ENCODE measurements at regions not wholly inside any gene's neighbourhood (a gene's known extent, or its start where the extent isn't known, plus 50 kb on each side); places are given as distances from the start of the nearest gene placed in this dataset.

DNA sequence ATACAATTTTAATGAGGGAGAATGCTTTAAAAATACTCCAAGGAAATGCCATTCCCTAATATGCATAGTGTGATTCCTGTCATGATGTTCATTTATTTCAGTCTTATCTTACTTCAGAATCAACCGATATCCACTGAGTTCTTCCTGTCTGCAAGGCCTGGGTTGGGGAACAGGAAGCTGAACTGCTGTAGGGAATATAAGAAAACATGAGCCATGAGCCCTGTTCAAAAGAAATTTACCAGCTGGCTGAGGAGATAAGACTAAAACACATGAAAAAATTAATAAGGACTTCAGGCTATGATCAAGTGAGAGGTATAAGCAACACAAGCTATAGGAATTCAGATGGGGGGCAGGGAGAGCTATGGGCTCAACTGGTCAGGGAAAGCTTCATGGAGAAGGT, 184.7 kb downstream of the PLPP4 start:
- DNase-seq, result no peak

DNA sequence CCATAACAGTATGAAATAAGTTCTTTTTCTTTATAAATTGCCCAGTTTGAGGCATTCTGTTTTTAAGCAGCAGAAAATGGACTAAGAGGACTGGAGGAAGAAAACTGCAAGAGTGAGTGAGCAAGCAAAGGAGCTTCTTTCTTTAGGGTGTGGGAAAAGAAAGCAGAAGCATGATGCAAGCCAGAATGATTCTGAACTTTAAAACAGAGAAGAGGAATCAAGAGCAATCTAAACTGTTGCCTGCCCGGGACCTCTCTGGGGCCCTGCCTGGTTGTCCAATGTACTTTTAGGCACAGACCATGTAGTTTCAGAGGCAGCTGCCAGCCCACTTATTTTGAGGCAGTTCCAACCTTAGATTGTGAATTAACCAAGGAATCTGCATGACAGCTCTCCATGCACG, 186.3 kb downstream of the PLPP4 start:
- no peak for DNase-seq

DNA sequence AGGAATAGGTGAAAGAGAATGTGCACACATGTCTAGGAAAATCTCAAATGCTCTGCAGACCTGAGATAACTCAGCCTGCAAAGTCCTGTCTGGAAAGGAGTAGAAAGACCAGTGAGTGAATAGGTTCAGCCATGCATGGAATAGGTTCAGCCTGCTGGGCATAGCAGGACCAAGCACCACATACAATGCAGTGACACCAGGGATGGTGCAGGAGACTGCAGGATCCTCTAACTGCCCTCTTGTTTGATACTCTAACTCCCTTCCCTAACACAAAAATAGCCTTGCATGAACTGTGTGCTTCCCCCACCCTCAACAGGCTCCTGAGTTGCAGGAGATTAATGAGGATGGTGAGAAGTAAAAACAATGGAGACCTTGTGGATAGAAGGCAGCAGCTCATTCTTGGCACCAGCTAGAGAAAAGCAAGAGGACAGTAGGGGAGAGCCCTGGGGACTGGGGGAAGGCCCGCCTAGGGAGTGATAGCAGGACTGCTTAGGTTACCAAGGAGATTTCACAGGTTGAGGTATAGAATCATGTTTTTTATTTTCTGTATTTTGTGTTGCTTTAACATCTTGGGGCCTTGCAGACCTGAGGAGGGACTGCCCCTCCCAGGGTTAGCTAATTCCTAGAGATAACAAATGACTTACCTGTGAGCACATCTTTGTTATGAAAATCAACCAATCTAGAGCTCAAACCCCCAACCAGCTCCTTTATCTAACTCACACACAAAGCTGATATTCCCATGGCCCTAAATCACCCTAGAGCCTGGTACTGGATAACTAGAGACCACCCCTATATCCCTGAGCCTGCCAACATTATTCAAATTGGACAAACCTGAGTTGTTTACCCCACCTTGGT, 187.8 kb downstream of the PLPP4 start:
- DNase-seq, result no peak

DNA sequence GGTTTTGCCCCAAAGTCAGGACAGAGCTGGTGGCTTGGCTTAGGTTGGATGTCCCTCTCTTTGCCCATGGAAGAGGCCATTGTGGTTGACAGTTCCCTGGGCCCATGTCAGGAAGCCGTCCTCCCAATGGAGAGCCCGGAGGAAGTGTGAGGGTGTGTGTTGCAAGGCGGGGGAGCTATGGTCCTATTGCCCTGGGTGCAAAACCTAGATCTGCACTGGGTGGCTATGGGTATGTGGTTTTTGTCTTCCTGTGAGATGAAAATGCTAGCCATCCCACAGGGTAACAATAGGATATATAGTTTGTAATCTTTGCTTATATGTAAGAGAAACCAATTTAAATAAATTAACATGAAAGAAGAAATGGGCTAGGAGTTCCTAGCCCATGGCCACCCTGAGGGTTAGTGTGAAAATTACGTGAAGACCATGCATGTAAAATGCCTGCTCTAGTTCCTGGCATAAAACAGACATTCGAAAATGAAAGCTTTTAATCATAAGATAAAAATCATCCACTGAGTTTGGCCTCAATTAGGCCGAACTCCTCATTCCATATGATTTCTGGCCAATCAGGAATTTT, 189.2 kb downstream of the PLPP4 start:
- no peak for DNase-seq

DNA sequence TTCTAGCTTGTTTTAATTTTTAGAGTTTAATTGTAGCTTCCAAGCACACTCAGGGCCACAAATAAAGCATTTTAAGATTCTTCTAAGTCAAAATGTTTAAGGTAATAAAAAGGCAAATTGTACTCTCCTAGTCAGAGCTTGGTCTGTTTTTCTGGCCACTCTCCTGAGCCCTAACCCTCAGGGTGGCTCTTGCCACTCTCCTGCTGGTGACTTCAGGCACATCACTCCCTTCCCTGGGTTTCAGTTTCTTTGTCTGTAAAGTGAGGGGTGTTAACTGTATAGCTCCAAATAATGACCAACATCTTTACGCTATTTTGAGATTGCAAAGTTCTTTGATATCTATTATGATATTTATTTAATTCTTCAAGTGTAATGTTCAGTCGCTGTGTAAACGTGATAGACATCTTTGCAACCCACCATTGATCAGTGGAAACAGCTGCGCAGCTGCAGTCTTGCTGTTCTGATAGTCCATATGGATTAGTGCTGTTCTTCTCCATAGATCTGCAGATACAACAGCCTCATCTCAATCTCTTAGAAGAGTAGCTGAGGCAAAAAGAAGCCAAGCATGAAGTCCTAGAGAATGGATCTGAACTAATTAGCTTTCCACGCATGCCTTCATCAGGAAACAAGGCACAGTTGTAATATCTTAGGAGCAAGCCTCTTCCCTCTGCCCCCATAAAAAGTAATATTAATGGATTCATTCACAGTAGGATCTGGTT, 189.9 kb downstream of the PLPP4 start:
- no peak for DNase-seq

DNA sequence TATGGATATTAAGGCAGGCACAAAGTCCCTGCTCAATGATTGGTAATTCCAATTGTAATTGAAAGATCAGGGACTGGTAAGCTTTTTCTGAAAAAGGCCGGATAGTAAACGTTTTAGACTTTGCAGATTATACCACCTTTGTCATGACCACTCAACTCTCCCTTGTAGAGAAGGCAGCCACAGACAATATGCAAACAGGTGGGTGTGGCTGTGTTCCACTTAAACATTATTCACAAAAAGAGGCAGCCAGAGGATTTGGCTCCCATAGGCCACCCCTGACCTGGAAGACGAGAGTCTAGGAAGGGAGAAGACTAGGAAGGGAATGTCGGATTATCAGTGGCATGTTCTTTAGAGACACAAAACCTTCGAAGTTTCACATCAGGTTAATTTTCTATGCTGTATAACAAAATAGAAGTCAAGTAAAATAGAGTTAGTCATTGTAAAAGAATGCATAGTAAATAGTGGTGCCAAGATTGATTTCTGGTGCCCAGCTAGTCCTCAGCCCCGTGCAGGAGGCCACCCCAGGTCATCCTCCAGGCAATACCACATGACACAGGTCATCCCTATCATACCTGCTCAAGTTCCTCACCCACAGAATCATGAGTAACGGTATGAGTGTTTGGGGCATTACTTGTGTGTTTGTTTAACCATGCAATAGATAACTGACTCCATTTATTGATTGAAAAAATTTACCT, 193.8 kb downstream of the PLPP4 start:
- DNase-seq, result no peak

DNA sequence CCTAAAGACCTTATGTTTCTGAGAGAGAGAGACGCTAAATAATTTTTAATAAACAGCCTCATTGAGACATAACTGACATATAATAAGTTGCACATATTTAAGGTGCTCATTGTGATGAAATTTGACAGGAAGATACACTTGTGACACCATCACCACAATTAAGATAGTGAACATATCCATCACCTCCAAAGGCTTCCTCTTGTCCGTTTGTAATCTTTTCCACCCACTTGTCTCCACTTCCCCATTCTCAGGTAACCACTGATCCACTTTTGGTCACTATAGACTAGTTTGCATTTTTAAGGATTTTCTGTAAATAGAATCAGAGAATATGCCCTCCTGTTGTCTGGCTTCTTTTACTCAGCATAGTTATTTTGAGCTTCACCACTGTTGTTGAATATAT, 195.1 kb upstream of the WDR11 start:
- no peak for DNase-seq

DNA sequence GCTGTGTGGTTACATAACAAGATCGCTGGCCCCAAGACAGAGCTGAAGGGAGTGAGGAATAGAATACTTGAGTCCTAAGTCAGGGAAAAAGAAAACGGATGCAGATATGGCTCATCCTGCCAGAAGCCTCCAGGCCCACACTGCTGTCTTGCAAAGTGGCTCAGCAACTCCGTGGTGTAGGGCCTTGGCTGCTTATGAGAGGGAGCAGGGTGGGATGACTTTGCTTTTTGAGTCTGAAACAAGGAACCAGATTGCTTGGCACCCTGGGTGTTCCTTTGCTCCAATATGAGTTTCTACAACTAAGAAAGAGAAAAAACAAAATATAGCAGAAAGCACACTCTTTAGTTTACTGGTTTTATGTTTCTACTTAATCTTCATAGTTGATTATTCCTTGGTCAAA, 193.8 kb upstream of the WDR11 start:
- DNase-seq, result no peak

DNA sequence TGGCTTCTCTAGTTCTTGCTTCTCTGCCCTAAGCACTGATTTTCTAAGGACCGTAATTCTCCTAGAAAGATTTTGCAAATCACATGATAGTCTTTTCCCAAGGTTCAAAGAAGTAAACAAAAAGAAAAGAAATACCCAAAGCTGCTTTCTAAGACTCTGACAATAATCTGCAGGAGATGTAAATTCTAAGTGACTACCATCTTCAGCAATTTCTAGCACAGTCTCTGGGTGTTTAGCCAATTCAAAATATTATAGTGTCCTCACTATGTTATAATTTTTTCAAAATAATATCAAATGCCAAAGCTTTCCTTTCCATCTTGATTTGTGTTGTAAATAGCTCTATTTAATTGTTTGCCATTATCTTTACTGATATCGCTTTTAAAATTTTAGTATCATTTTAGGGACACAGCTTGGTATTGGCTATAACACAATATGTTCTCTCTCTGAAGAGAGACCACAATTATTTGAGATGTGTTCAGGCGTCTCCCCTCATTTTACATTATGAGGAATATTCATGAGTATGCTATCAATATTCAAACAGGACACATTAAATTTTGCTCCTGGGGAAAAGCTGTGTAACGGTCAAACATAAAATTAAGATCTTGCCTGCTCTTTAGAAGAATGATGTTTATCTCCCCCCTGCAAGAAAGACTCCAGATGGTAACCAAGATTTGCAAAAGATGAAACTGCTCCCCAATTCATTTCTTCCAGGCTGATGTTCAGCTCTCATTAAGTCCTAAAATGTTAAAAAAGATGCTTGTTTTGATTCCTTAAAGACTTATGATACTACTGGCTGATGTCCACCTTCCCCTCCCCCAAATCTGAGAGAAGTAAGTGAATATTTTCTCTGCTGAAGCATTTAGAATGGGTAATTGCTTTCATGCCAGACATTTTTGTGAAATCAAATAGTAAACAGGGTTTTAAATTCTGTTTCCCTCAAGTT, 191.9 kb upstream of the WDR11 start:
- no peak for DNase-seq

DNA sequence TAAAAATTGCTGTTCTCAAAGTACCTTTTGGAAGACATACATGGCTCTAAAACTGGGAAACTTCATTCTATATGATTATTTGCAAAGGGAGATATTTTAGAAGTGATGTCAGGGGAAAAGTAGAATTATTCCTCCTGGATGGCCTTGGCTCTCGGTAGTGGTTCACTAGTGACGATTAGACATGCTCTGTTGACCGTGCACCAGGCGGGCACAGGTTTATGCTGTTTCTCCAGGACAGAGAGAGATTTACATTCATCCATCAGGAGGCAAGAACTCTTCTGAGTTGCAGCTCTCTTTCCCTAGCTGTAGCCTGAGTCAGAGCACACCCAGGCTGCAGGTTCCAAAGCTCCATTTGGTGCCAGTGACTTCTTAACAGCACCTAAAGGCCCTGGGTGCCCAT, 184.9 kb upstream of the WDR11 start:
- no peak for DNase-seq

DNA sequence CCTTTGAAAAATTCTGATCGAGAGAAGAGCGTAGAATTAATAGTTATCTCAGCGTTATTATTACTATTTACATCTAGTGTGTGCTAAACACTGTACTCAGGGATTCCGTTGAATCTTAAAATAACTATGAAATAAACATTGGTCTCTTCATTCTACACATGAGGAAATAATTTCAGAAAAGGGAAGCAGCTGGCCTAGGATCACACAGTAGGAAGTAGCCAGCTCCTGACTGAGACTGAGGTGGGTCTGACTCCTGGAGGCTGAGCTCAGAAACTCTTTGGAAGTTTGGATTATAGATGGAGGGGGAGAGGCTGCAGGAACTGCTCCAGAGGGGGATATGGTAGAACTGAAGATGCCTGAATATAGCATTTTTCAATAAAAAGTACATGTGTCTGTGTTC, 183.9 kb upstream of the WDR11 start:
- DNase-seq, result no peak

DNA sequence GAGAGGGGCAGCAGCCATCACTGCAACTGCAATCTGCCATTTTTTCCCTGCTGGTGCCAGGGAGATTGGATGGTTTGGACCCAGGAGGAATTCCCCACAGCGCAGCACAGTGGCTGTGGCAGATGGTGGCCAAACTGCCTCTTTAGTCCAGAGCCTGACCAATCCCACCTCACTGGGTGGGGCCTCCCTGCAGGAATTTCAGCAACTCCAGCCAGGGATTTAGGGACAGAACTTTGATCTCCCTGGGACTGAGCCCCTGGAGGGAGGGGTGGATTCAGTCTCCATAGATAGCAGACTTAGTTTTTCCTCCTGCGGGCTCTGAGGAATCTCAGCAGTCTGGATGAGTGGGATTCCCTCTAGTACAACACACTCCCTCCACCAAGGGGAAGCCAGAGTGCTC, 179.7 kb upstream of the WDR11 start:
- DNase-seq, result no peak

DNA sequence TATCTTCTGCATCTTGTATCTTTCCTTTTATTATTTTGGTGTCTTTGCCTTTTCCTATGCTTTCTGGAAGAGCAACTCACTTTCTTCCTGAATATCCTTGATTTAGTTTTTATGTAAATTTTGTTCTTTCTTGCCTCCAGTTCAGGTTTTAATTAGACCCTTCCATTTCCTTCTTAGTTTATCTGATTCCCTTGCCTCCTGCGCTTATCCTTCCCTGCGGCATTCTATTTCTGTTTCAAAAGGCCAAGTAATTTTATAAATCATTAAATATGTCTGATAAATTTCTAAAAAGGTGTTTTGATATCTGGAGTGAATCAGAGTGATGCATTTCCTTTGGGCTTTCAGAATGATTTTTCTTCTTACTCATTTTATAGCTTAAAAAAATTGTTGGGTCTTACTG, 167.7 kb upstream of the WDR11 start:
- no peak for DNase-seq

DNA sequence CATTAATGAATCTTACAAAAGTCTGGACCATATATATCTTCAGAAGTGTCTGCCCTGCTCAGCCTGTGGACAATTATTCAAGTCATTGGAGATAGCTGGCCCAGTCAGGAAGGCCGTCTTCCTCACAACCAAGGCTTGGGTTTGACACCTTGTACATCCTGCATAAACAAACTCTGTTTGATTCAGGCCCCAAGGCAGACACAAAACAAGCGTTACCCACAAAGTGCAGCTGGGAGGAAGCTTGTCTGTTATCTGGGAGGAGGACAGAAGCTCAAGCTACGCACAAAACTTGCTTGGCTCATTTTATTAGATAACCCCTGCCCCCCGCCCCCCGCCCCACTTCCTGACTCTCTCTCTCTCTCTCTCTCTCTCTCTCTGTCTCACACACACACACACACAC, 166.9 kb upstream of the WDR11 start:
- no peak for DNase-seq

DNA sequence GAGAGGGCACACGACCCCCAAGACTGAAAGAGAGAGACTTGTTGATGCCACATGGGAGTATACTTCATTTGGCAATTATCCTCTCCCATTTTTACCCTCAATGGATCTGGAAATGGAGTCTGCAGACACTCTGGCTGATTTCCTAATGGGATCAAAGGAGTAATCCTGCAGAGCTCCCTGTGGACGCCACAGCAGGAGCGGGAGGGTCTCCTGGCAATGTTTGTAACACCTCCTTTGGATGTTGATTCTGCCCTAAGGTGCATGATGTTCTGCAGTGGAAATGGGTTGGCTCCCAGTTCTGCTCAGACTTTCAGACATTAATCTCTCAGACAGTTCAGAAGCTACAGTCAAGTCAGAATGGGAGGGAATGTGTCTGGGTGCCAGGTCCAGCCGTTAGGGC, 166.0 kb upstream of the WDR11 start:
- DNase-seq, result no peak

DNA sequence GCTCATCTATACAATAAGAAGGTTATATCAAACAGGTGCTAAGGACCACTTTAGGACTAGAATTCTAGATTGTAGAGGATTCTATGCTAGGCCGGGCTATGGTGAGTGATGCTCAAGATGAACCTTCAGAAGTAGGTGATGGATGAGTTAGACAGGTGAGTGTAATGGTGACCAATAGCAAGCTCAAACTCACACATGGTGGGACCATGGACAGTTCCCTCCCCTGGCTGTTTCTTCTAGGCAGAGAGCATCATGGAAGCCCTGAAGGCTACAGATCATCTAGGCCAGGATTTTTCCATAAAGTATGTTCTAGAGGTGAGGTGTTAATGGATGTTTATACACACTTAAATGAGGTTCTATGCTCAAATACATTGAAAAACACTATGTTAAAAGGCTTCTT, 162.2 kb upstream of the WDR11 start:
- no peak for DNase-seq

DNA sequence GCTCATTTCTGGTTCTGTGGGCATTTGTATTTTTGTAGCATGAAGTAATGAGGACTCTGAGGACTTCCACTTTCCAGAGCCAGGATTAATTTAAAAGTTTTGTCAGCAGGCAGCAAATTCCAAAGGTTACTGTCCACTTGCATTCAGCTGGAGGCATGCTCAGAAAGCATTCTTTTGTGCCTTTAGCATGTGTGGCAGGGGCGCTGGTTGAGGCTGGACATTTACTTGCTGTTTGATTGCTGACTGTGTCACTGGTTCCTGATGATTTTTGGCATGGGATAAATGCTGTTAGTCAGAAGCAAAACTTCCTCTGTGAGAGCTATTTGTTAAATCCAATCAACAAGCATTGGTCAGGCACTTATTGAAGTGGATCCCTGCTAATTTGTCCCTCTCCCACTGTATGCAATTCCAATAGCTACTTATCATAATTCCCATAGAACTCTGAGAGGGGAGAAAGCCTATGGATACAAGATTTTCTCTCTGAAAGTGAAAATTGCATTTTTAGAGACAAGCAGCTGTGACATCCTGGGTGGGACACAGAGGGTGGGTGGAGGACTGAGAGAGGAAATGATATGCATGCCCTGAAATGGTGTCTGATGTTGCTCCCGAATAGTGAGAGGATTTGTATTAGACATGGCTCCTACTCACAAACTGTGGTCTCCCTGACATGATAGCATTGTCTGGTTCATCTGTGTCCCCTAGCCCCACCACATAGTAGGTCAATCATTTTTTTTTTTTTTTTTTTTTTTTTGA, 161.2 kb upstream of the WDR11 start:
- no peak for DNase-seq

DNA sequence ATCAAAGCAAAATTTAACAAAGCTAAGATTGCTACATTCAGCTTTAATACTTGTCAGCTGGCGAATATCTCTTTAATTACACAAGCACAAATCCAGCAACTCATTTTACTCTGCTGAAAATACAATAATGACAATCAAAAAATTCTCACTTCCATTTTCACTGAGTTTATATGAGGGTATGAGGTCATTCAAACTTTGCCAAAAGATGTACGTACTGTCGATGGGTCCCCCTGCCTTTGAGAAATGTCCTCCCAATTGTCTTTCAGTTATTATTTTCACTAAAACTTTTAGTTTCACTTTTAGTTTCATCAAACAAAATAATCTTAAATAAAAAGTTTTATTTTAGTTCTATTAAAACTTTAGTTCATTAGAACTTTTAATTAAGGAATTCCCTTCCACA, 159.5 kb upstream of the WDR11 start:
- no peak for DNase-seq

DNA sequence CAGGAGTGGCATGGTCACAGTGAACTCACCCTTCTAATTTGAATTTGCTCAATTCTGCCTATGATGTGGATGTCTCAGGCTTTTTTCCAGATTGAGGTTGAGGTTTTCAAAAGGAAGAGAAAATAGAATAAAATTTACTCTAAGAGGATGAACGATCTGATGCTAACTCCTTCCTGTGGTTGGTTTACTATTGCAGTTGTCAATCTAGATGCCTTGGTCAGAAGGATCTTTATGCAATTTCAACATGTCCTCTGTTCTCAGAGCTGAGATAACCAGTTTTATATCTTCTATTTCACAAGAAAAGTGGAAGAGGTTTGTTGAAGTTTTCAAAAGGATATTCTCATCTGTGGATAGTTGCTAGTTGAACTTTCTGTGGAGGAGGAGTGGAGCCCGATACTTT, 150.7 kb upstream of the WDR11 start:
- DNase-seq, result no peak

DNA sequence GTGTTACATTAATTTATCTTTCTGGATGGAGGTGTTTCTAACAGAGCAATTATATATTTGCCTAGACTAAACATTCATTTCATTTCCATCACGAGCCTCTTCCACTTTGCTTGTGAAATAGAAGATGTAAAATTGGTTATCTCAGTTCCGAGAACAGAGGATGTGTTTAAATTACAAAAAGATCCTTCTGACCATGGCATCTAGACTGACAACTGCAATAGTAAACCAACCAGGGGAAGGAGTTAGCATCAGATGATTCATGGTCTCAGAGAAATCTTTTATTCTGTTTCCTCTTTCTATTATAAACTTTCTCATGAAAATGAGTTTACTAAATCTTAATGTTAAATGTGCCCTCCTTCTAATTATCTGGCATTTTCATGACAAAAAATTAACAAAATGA, 149.8 kb upstream of the WDR11 start:
- no peak for DNase-seq

DNA sequence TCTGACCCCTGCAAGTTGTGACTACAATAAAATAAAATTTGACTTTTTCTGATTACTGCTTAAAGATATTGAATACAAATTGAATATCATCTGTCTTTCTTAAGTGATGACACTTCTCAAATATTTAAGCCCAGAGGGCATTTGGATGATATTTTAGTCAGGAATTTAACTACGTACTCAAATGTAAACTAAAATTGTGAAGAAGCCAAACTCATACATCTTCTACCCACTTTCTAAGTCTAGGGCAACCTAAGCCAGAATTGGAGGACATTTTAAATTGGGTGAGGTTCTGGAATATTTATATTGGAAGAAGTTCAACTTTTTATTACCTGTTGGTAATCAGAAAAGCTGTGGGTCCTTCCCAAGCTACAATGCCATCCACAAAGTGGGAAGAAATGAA, 149.1 kb upstream of the WDR11 start:
- no peak for DNase-seq

Data from fibroblast of skin of back (primary cell).